ENCODE measurements at regions not wholly inside any gene's neighbourhood (a gene's known extent, or its start where the extent isn't known, plus 50 kb on each side); places are given as distances from the start of the nearest gene placed in this dataset.

- Histone ChIP-seq H3K9me3 (ENCODE audit: insufficient read depth, low read length) (no peaks in the 10 kb centered on the region), H3K36me3 (replicated peaks; ENCODE audit: low read depth, low read length) (no peaks in the 10 kb centered on the region), H3K27ac (ENCODE audit: low read length) (no peak overlapping the region), H4K20me1 (ENCODE audit: insufficient read depth, low read length) (no peaks in the 10 kb centered on the region), H3K79me2 (ENCODE audit: low read length) (no peaks in the 10 kb centered on the region), H3K4me2 (ENCODE audit: low read length) (no peak overlapping the region), H3K27me3 (ENCODE audit: low read depth, low read length) (no peaks in the 10 kb centered on the region), H2AFZ (ENCODE audit: low read depth, low read length) (no peak overlapping the region), H3K9ac (ENCODE audit: low read length) (no peak overlapping the region), H3K4me3 (ENCODE audit: low read length) (no peak overlapping the region), H3K4me1 (ENCODE audit: low read length) (no peaks in the 10 kb centered on the region)
- TF ChIP-seq EZH2phosphoT487 (IDR thresholded peaks at IDR 0.05; ENCODE audit: low read depth) (no peak), CTCF (IDR thresholded peaks at IDR 0.05; ENCODE audit: low read depth, low read length) (no peak)
Measured at GRCh38 chr12:61780435-61780834, 479.8 kb upstream of the USP15 start.

- no peaks in the 10 kb centered on the region for H3K4me1 ChIP-seq (ENCODE audit: low read length)
Measured at GRCh38 chr12:61781021-61781581, 479.1 kb upstream of the USP15 start.

GRCh38 chr12:61796846-61797245, 463.4 kb upstream of the USP15 start:
- no peak overlapping the region for H3K9ac ChIP-seq (ENCODE audit: low read length)
- no peaks in the 10 kb centered on the region for H3K9me3 ChIP-seq (ENCODE audit: insufficient read depth, low read length)
- H3K27me3 ChIP-seq (ENCODE audit: low read depth, low read length), result no peaks in the 10 kb centered on the region
- H4K20me1 ChIP-seq (ENCODE audit: insufficient read depth, low read length), result no peaks in the 10 kb centered on the region
- H3K79me2 ChIP-seq (ENCODE audit: low read length), result no peaks in the 10 kb centered on the region
- H3K4me1 ChIP-seq (ENCODE audit: low read length), result no peaks in the 10 kb centered on the region
- no peak overlapping the region for H3K27ac ChIP-seq (ENCODE audit: low read length)
- no peak overlapping the region for H3K4me3 ChIP-seq (ENCODE audit: low read length)
- H3K36me3 ChIP-seq (replicated peaks; ENCODE audit: low read depth, low read length), result no peaks in the 10 kb centered on the region
- TF ChIP-seq CTCF (IDR thresholded peaks at IDR 0.05; ENCODE audit: low read depth, low read length) (no peak), EZH2phosphoT487 (IDR thresholded peaks at IDR 0.05; ENCODE audit: low read depth) (no peak)
- H3K4me2 ChIP-seq (ENCODE audit: low read length), result no peak overlapping the region
- H2AFZ ChIP-seq (ENCODE audit: low read depth, low read length), result no peak overlapping the region

More at GRCh38 chr12:61781021-61781581, 479.1 kb upstream of the USP15 start:
- H3K9ac ChIP-seq (ENCODE audit: low read length), result no peak overlapping the region
- H3K79me2 ChIP-seq (ENCODE audit: low read length), result no peaks in the 10 kb centered on the region
- H3K4me2 ChIP-seq (ENCODE audit: low read length), result no peak overlapping the region
- H3K36me3 ChIP-seq (replicated peaks; ENCODE audit: low read depth, low read length), result no peaks in the 10 kb centered on the region
- no peaks in the 10 kb centered on the region for H3K9me3 ChIP-seq (ENCODE audit: insufficient read depth, low read length)
- H2AFZ ChIP-seq (ENCODE audit: low read depth, low read length), result no peak overlapping the region
- H3K27me3 ChIP-seq (ENCODE audit: low read depth, low read length), result no peaks in the 10 kb centered on the region
- H3K27ac ChIP-seq (ENCODE audit: low read length), result no peak overlapping the region
- H4K20me1 ChIP-seq (ENCODE audit: insufficient read depth, low read length), result no peaks in the 10 kb centered on the region
- TF ChIP-seq CTCF (IDR thresholded peaks at IDR 0.05; ENCODE audit: low read depth, low read length) (no peak), EZH2phosphoT487 (IDR thresholded peaks at IDR 0.05; ENCODE audit: low read depth) (no peak)
- H3K4me3 ChIP-seq (ENCODE audit: low read length), result no peak overlapping the region

GRCh38 chr12:61797266-61797665, 462.9 kb upstream of the USP15 start:
- H3K9me3 ChIP-seq (ENCODE audit: insufficient read depth, low read length), result no peaks in the 10 kb centered on the region
- no peak for TF ChIP-seq CTCF (IDR thresholded peaks at IDR 0.05; ENCODE audit: low read depth, low read length)
- TF ChIP-seq EZH2phosphoT487 (IDR thresholded peaks at IDR 0.05; ENCODE audit: low read depth), result no peak
- no peaks in the 10 kb centered on the region for H3K27me3 ChIP-seq (ENCODE audit: low read depth, low read length)
- no peak overlapping the region for H2AFZ ChIP-seq (ENCODE audit: low read depth, low read length)
- H3K27ac ChIP-seq (ENCODE audit: low read length), result no peak overlapping the region
- no peaks in the 10 kb centered on the region for H3K36me3 ChIP-seq (replicated peaks; ENCODE audit: low read depth, low read length)
- H3K4me2 ChIP-seq (ENCODE audit: low read length), result no peak overlapping the region
- H3K4me3 ChIP-seq (ENCODE audit: low read length), result no peak overlapping the region
- H3K9ac ChIP-seq (ENCODE audit: low read length), result no peak overlapping the region
- no peaks in the 10 kb centered on the region for H3K4me1 ChIP-seq (ENCODE audit: low read length)
- H3K79me2 ChIP-seq (ENCODE audit: low read length), result no peaks in the 10 kb centered on the region
- H4K20me1 ChIP-seq (ENCODE audit: insufficient read depth, low read length), result no peaks in the 10 kb centered on the region

All from OCI-LY3 (cell line).